ENCODE measurements at regions not wholly inside any gene's neighbourhood (a gene's known extent, or its start where the extent isn't known, plus 50 kb on each side); places are given as distances from the start of the nearest gene placed in this dataset.

DNA sequence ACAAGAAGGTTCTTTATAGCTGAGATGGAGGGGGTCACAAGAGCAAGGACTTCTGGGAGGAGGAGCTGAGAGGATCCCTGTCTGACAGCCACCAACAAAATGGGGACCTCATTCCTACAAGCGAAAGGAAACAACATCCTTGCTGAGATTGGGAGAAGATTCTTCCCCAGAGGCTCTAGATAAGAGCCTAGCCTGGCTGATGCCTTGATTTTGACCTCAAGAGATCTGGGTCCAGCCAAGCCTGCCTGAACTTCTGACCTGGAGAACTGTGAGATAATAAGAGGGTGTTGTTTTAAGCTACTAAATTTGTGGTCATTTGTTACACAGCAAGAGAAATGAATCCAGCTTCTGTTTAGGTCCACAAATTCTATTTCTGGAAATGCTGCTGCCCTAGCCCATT, 75.4 kb upstream of the SLC4A11 start:
- TF ChIP-seq, protein P1, sequence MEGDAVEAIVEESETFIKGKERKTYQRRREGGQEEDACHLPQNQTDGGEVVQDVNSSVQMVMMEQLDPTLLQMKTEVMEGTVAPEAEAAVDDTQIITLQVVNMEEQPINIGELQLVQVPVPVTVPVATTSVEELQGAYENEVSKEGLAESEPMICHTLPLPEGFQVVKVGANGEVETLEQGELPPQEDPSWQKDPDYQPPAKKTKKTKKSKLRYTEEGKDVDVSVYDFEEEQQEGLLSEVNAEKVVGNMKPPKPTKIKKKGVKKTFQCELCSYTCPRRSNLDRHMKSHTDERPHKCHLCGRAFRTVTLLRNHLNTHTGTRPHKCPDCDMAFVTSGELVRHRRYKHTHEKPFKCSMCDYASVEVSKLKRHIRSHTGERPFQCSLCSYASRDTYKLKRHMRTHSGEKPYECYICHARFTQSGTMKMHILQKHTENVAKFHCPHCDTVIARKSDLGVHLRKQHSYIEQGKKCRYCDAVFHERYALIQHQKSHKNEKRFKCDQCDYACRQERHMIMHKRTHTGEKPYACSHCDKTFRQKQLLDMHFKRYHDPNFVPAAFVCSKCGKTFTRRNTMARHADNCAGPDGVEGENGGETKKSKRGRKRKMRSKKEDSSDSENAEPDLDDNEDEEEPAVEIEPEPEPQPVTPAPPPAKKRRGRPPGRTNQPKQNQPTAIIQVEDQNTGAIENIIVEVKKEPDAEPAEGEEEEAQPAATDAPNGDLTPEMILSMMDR (conservative IDR thresholded peaks at IDR 0.05; ENCODE audit: low read depth, low read length): no peak
- TF ChIP-seq EZH2 (IDR thresholded peaks at IDR 0.05; ENCODE audit: borderline replicate concordance, low read depth, low read length, poor library complexity, severe bottlenecking): no peak

All from A673 (cell line).